ENCODE measurements at regions not wholly inside any gene's neighbourhood (a gene's known extent, or its start where the extent isn't known, plus 50 kb on each side); places are given as distances from the start of the nearest gene placed in this dataset.

DNA sequence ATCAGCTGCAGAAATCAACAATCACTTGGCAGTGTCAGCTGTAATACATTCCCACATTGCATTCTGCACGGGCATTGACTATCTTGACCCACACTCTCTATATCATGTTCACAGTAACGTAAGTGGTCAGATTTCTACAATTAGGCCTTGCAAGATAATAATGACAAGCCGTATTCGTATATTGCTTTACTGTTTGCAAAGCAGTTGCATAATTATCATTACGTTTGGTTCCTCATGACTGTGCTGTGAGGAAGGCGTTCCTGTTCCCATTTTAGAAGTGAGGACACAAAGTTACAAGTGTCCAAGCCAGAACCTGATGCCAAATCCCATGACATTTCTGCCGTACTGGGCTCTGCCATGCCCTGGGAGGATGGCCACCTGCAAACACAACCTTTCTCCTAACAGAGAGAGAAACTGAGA, 53.5 kb upstream of the TARBP1 start:
- no peak overlapping the region for H3K27ac ChIP-seq (ENCODE audit: low read length)

DNA sequence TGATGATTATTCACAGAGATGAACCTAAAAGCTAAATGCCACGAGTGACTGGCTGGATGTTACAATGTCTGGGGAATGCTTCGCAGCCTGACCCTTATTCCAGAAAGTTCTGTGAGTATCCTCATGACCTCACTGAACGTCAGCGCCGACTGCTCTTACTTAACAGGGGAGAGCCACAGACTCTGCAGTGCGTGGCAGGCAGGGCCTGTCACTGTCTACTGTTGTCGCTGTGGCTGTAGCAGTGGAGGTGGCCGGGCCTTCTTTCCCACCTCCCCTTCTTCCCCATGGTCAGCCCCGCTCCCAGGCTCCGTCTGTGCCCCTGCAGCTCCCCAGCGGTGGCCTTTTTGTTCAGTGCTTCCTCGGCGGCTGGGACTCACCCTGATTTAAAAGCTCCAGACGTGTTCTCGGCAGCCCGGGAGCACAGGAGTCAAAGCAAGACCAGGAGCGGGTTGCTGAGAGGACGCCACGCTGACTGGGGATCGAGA, 52.2 kb upstream of the TARBP1 start:
- Histone ChIP-seq H3K79me2 (ENCODE audit: low read length) (no peaks in the 10 kb centered on the region), H4K20me1 (ENCODE audit: insufficient read depth, low read length) (no peaks in the 10 kb centered on the region), H2AFZ (ENCODE audit: low read length) (no peak overlapping the region), H3K27me3 (replicated peaks; ENCODE audit: insufficient read depth, low read length) (no peaks in the 10 kb centered on the region), H3K4me2 (ENCODE audit: low read depth, low read length) (no peak overlapping the region), H3K36me3 (replicated peaks; ENCODE audit: insufficient read depth, low read length) (no peaks in the 10 kb centered on the region), H3K4me3 (ENCODE audit: low read length) (no peak overlapping the region), H3K9me3 (replicated peaks; ENCODE audit: insufficient read depth, low read length) (no peaks in the 10 kb centered on the region), H3K27ac (ENCODE audit: low read length) (no peak overlapping the region), H3K4me1 (ENCODE audit: low read length) (no peaks in the 10 kb centered on the region), H3K9ac (ENCODE audit: low read length) (no peak overlapping the region), H3K9me2 (replicated peaks; ENCODE audit: insufficient read depth, low read length) (no peaks in the 10 kb centered on the region), H3F3A (ENCODE audit: insufficient read depth, low read length) (no peaks in the 10 kb centered on the region)
- TF ChIP-seq, protein P1, sequence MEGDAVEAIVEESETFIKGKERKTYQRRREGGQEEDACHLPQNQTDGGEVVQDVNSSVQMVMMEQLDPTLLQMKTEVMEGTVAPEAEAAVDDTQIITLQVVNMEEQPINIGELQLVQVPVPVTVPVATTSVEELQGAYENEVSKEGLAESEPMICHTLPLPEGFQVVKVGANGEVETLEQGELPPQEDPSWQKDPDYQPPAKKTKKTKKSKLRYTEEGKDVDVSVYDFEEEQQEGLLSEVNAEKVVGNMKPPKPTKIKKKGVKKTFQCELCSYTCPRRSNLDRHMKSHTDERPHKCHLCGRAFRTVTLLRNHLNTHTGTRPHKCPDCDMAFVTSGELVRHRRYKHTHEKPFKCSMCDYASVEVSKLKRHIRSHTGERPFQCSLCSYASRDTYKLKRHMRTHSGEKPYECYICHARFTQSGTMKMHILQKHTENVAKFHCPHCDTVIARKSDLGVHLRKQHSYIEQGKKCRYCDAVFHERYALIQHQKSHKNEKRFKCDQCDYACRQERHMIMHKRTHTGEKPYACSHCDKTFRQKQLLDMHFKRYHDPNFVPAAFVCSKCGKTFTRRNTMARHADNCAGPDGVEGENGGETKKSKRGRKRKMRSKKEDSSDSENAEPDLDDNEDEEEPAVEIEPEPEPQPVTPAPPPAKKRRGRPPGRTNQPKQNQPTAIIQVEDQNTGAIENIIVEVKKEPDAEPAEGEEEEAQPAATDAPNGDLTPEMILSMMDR (IDR thresholded peaks at IDR 0.05; ENCODE audit: low read length): no peak
- TF ChIP-seq EZH2phosphoT487 (IDR thresholded peaks at IDR 0.05; ENCODE audit: low read length): no peak
- no peak for TF ChIP-seq EZH2 (optimal IDR thresholded peaks at IDR 0.05; ENCODE audit: low read depth, low read length)
- DNase-seq: no peak

More for the DNA sequence above, 53.5 kb upstream of the TARBP1 start:
- Histone ChIP-seq H3K4me2 (ENCODE audit: low read depth, low read length) (no peak overlapping the region), H4K20me1 (ENCODE audit: insufficient read depth, low read length) (no peaks in the 10 kb centered on the region), H3F3A (ENCODE audit: insufficient read depth, low read length) (no peaks in the 10 kb centered on the region), H3K36me3 (replicated peaks; ENCODE audit: insufficient read depth, low read length) (no peaks in the 10 kb centered on the region), H2AFZ (ENCODE audit: low read length) (no peak overlapping the region), H3K79me2 (ENCODE audit: low read length) (no peaks in the 10 kb centered on the region), H3K9me2 (replicated peaks; ENCODE audit: insufficient read depth, low read length) (no peaks in the 10 kb centered on the region), H3K9ac (ENCODE audit: low read length) (no peak overlapping the region), H3K4me3 (ENCODE audit: low read length) (no peak overlapping the region), H3K27me3 (replicated peaks; ENCODE audit: insufficient read depth, low read length) (no peaks in the 10 kb centered on the region), H3K4me1 (ENCODE audit: low read length) (no peaks in the 10 kb centered on the region), H3K9me3 (replicated peaks; ENCODE audit: insufficient read depth, low read length) (no peaks in the 10 kb centered on the region)
- TF ChIP-seq EZH2phosphoT487 (IDR thresholded peaks at IDR 0.05; ENCODE audit: low read length) (no peak), EZH2 (optimal IDR thresholded peaks at IDR 0.05; ENCODE audit: low read depth, low read length) (no peak)
- TF ChIP-seq, protein P1 (IDR thresholded peaks at IDR 0.05; ENCODE audit: low read length): no peak
- no peak for DNase-seq

DNA sequence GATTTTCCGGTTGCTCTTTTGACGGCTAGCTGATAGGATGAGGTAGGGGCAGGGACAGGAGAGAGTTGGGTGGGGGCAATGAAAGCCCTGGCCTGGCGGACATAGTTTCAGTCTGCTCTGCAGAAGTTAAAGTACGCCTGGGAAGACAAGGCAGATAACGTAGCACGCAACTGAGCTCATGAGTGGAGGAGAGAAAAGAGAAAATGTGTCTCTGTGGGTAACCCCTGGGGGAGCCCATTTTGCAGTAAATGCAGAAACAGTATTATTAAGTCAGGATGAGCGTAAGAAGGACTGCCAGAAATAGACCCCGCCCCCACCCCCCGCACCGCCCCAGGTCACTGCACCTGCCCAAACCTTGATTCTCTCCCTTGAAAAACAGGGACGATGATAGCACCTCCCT, 51.7 kb upstream of the TARBP1 start:
- Histone ChIP-seq H3K27me3 (replicated peaks; ENCODE audit: insufficient read depth, low read length) (no peaks in the 10 kb centered on the region), H3K9me2 (replicated peaks; ENCODE audit: insufficient read depth, low read length) (no peaks in the 10 kb centered on the region), H2AFZ (ENCODE audit: low read length) (no peak overlapping the region), H3K4me3 (ENCODE audit: low read length) (no peak overlapping the region), H3K9me3 (replicated peaks; ENCODE audit: insufficient read depth, low read length) (no peaks in the 10 kb centered on the region), H3F3A (ENCODE audit: insufficient read depth, low read length) (no peaks in the 10 kb centered on the region), H4K20me1 (ENCODE audit: insufficient read depth, low read length) (no peaks in the 10 kb centered on the region), H3K36me3 (replicated peaks; ENCODE audit: insufficient read depth, low read length) (no peaks in the 10 kb centered on the region), H3K4me1 (ENCODE audit: low read length) (no peaks in the 10 kb centered on the region), H3K79me2 (ENCODE audit: low read length) (no peaks in the 10 kb centered on the region), H3K27ac (ENCODE audit: low read length) (no peak overlapping the region), H3K9ac (ENCODE audit: low read length) (no peak overlapping the region), H3K4me2 (ENCODE audit: low read depth, low read length) (no peak overlapping the region)
- TF ChIP-seq, protein P1 (IDR thresholded peaks at IDR 0.05; ENCODE audit: low read length): no peak
- TF ChIP-seq EZH2 (optimal IDR thresholded peaks at IDR 0.05; ENCODE audit: low read depth, low read length) (no peak), EZH2phosphoT487 (IDR thresholded peaks at IDR 0.05; ENCODE audit: low read length) (no peak)
- no peak for DNase-seq
